ENCODE measurements at regions not wholly inside any gene's neighbourhood (a gene's known extent, or its start where the extent isn't known, plus 50 kb on each side); places are given as distances from the start of the nearest gene placed in this dataset.
"Not testable (repeated sequence)": the region's sequence is repeated elsewhere in the genome, so short reads cannot be mapped to it uniquely, and the experiment has no call there.

- no peak for DNase-seq
Measured at GRCh38 chr9:111744363-111744762, 50.4 kb downstream of the SHOC1 start.

DNA sequence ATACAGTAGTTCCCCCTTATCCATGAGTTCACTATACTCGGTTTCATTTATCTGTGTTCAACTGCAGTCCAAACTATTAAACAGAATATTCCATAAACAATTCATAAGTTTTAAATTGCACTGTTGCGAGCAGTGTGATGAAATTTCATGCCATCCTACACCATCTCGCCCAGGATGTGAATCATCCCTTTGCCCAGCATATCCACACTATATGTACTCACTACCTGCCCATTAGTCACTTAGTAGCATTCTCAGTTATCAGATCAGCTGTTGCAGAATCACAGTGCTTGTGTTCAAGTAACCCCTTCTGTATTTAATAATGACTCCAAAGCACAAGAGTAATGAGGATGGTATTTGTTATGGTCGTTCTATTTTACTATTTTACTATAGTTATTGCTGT is 51.5 kb downstream of the SHOC1 start:
- peak; percentile 76 for DNase-seq

DNA sequence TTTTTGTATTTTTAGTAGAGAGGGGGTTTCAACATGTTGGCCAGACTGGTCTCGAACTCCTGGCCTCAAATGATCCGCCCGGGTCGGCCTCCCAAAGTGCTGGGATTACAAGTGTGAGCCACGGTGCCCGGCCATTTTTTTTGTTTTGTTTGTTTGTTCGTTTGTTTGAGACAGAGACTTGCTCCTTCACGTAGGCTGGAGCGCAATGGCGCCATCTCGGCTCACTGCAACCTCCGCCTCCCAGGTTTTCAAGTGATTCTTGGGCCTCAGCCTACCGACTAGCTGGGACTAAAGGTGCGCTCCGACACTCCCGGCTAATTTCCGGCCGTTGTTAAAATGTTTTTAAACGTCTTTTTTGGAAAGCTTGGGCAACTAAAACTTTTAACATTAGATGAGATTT is 54.0 kb downstream of the SHOC1 start:
- DNase-seq = no peak

DNA sequence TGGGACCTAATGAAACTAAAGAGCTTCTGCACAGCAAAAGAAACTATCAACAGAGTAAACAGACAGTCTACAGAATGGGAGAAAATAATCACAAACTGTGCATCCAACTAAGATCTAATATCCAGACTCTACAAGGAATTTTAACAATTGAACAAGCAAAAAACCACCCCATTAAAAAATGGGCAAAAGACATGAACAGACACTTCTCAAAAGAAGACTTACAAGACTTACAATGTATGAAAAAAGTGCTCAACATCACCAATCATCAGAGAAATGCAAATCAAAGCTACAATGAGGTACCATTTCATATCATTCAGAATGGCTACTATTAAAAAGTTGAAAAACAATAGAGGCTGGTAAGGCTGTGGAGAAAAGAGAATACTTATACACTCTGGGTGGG is 58.0 kb downstream of the SHOC1 start:
- DNase-seq = no peak

DNA sequence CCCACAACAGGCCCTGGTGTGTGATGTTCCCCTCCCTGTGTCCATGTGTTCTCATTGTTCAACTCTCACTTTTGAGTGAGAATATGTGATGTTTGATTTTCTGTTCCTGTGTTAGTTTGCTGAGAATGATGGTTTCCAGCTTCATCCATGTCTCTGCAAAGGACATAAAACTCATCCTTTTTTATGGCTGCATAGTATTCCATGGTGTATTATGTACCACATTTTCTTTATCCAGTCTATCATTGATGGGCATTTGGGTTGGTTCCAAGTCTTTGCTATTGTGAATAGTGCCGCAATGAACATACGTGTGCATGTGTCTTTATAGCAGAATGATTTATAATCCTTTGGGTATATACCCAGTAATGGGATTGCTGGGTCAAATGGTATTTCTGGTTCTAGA is 59.4 kb downstream of the SHOC1 start:
- DNase-seq = not testable (repeated sequence)

DNA sequence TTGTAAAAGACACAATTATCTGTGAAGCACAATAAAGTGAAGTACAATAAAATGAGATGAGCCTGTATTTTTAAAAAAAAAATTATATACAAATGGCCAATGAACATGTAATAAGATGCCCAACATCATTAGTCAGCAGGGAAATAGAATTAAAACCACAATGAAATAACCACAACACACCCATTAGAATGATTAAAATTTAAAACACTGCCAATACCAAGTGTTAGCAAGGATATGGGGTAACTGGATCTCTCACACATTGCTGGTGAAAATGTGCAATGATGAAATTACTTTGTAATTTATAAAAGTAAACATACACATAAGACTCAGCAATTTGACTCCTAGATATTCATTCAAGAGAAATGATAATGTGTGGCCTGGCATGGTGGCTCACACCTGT is 62.8 kb downstream of the SHOC1 start:
- DNase-seq = no peak

GRCh38 chr9:111730937-111731567 is 63.7 kb downstream of the SHOC1 start:
- DNase-seq = no peak

- peak; percentile 74 for DNase-seq
Measured at GRCh38 chr9:111728617-111729366, 65.9 kb downstream of the SHOC1 start.

- DNase-seq = peak; percentile 65
Measured at GRCh38 chr9:111728143-111728542, 66.6 kb downstream of the SHOC1 start.

GRCh38 chr9:111726949-111727348 is 65.5 kb downstream of the GNG10 start:
- no peak for DNase-seq

DNA sequence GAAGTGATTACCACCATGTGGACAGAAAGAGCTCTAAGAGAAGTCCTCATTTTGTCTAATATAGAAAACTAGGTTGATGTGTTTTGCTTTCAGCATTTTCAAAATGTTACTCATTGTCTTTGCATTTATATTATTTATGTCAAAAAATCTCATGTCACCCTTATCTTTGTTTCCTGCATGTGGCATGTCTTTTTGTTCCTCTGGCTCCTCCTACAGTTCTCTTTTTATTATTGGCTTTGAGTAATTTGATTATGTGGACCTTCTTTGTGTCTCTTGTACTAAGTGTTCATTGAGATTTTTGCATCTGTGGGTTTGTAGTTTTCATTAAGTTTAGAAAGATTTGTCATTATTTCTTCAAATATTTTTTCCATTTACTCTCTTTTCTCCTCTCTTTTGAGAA is 58.8 kb downstream of the GNG10 start:
- no peak for DNase-seq

Measured in kidney glomerular epithelial cell (primary cell).